ENCODE measurements at regions not wholly inside any gene's neighbourhood (a gene's known extent, or its start where the extent isn't known, plus 50 kb on each side); places are given as distances from the start of the nearest gene placed in this dataset.
"Not testable (repeated sequence)": the region's sequence is repeated elsewhere in the genome, so short reads cannot be mapped to it uniquely, and the experiment has no call there.

GRCh38 chr6:140269591-140270165 lies 895.2 kb upstream of the CITED2 start:
- DNase-seq = no peak

GRCh38 chr6:140264431-140264830 lies 890.0 kb upstream of the CITED2 start:
- DNase-seq = no peak

- not testable (repeated sequence) for DNase-seq
These were observed 883.9 kb upstream of the CITED2 start for GRCh38 chr6:140258302-140258701.

GRCh38 chr6:140256248-140256647 lies 881.8 kb upstream of the CITED2 start:
- no peak for DNase-seq

GRCh38 chr6:140253096-140253495 lies 878.6 kb upstream of the CITED2 start:
- DNase-seq = no peak

- no peak for DNase-seq
These were observed 877.7 kb upstream of the CITED2 start for GRCh38 chr6:140252099-140252498.

GRCh38 chr6:140245296-140246040 lies 871.0 kb upstream of the CITED2 start:
- no peak for DNase-seq

- DNase-seq = no peak
These were observed 862.8 kb upstream of the CITED2 start for GRCh38 chr6:140237251-140237650.

- DNase-seq = no peak
These were observed 862.3 kb upstream of the CITED2 start for GRCh38 chr6:140236732-140237131.

- no peak for DNase-seq
These were observed 855.8 kb upstream of the CITED2 start for GRCh38 chr6:140230282-140230681.

- no peak for DNase-seq
These were observed 854.0 kb upstream of the CITED2 start for GRCh38 chr6:140228491-140228890.

- no peak for DNase-seq
These were observed 852.2 kb upstream of the CITED2 start for GRCh38 chr6:140226637-140227036.

GRCh38 chr6:140225701-140226436 lies 851.4 kb upstream of the CITED2 start:
- no peak for DNase-seq

GRCh38 chr6:140217283-140217682 lies 842.8 kb upstream of the CITED2 start:
- DNase-seq = no peak

- DNase-seq = no peak
These were observed 835.3 kb upstream of the CITED2 start for GRCh38 chr6:140209775-140210174.

- no peak for DNase-seq
These were observed 833.8 kb upstream of the CITED2 start for GRCh38 chr6:140208286-140208685.

- DNase-seq = no peak
These were observed 831.5 kb upstream of the CITED2 start for GRCh38 chr6:140205795-140206593.

GRCh38 chr6:140204154-140204553 lies 829.7 kb upstream of the CITED2 start:
- no peak for DNase-seq

GRCh38 chr6:140203661-140204147 lies 829.3 kb upstream of the CITED2 start:
- no peak for DNase-seq

- DNase-seq = no peak
These were observed 828.6 kb upstream of the CITED2 start for GRCh38 chr6:140202964-140203515.

- DNase-seq = no peak
These were observed 827.5 kb upstream of the CITED2 start for GRCh38 chr6:140201787-140202458.

- DNase-seq = no peak
These were observed 818.8 kb upstream of the CITED2 start for GRCh38 chr6:140193269-140193668.
